HG02588 (cell line): ENCODE measurements at regions not wholly inside any gene's neighbourhood (a gene's known extent, or its start where the extent isn't known, plus 50 kb on each side); places are given as distances from the start of the nearest gene placed in this dataset.
"Not testable (repeated sequence)": the region's sequence is repeated elsewhere in the genome, so short reads cannot be mapped to it uniquely, and the experiment has no call there.

Experiments used
- ATAC-seq: cut with Tn5 transposase; IDR thresholded peaks from one replicate; pipeline ENCODE4 v1.9.1; 2021; ENCODE audit warnings: mild to moderate bottlenecking, moderate library complexity; ENCODE audit not compliant: unreplicated experiment

GRCh38 chr14:28635387-28635786, 131.2 kb upstream of the FOXG1 start:
- no peak for ATAC-seq

- ATAC-seq = not testable (repeated sequence)
Observed at GRCh38 chr14:28635816-28636215, 130.8 kb upstream of the FOXG1 start.

- not testable (repeated sequence) for ATAC-seq
Observed at GRCh38 chr14:28641189-28641588, 125.4 kb upstream of the FOXG1 start.

- no peak for ATAC-seq
Observed at GRCh38 chr14:28651148-28651547, 115.4 kb upstream of the FOXG1 start.

- ATAC-seq = no peak
Observed at GRCh38 chr14:28652782-28653181, 113.8 kb upstream of the FOXG1 start.

GRCh38 chr14:28653521-28653920, 113.1 kb upstream of the FOXG1 start:
- ATAC-seq = no peak

- no peak for ATAC-seq
Observed at GRCh38 chr14:28656704-28657255, 109.8 kb upstream of the FOXG1 start.

GRCh38 chr14:28661171-28661772, 105.3 kb upstream of the FOXG1 start:
- no peak for ATAC-seq

- no peak for ATAC-seq
Observed at GRCh38 chr14:28666961-28667360, 99.6 kb upstream of the FOXG1 start.

GRCh38 chr14:28671425-28671824, 95.2 kb upstream of the FOXG1 start:
- ATAC-seq = no peak

- ATAC-seq = no peak
Observed at GRCh38 chr14:28673056-28673455, 93.5 kb upstream of the FOXG1 start.

- ATAC-seq = peak; percentile 57
Observed at GRCh38 chr14:28676479-28676878, 90.1 kb upstream of the FOXG1 start.

GRCh38 chr14:28677381-28677780, 89.2 kb upstream of the FOXG1 start:
- no peak for ATAC-seq

- ATAC-seq = no peak
Observed at GRCh38 chr14:28678887-28679286, 87.7 kb upstream of the FOXG1 start.

- no peak for ATAC-seq
Observed at GRCh38 chr14:28681681-28682080, 84.9 kb upstream of the FOXG1 start.

GRCh38 chr14:28690029-28690692, 76.4 kb upstream of the FOXG1 start:
- ATAC-seq = no peak

- ATAC-seq = no peak
Observed at GRCh38 chr14:28695109-28695508, 71.5 kb upstream of the FOXG1 start.

- no peak for ATAC-seq
Observed at GRCh38 chr14:28701733-28702132, 64.9 kb upstream of the FOXG1 start.

- ATAC-seq = no peak
Observed at GRCh38 chr14:28703482-28703881, 63.1 kb upstream of the FOXG1 start.

GRCh38 chr14:28704153-28704552, 62.4 kb upstream of the FOXG1 start:
- no peak for ATAC-seq

GRCh38 chr14:28707814-28708213, 58.8 kb upstream of the FOXG1 start:
- no peak for ATAC-seq

- no peak for ATAC-seq
Observed at GRCh38 chr14:28709571-28710305, 56.8 kb upstream of the FOXG1 start.
